Esophagus (tissue), 2 donors: ENCODE measurements at regions not wholly inside any gene's neighbourhood (a gene's known extent, or its start where the extent isn't known, plus 50 kb on each side); places are given as distances from the start of the nearest gene placed in this dataset.

Experiments used
- H3K27ac ChIP-seq, 2 donors: one replicate each; pipeline ENCODE4 v1.5.1; 2013; ENCODE audit warnings: low read depth in 2 of 2, mild to moderate bottlenecking in 2 of 2, inconsistent platforms in 1 of 2, low read length in 1 of 2, moderate library complexity in 1 of 2
- H3K27me3 ChIP-seq, 2 donors: one replicate each; pipeline ENCODE4 v1.6.1; 2013; ENCODE audit warnings: low read length in 2 of 2, control low read depth in 1 of 2, mild to moderate bottlenecking in 1 of 2; ENCODE audit not compliant: insufficient read depth in 2 of 2, control insufficient read depth in 1 of 2
- H3K36me3 ChIP-seq, 2 donors: one replicate each; pipeline ENCODE4 v1.6.1; 2013; ENCODE audit warnings: low read length in 1 of 2; ENCODE audit not compliant: control insufficient read depth in 2 of 2, insufficient read depth in 2 of 2
- H3K4me1 ChIP-seq, 2 donors: one replicate each; pipeline ENCODE4 v1.6.1; 2013; ENCODE audit warnings: low read length in 1 of 2; ENCODE audit not compliant: control insufficient read depth in 2 of 2, insufficient read depth in 2 of 2
- H3K4me3 ChIP-seq, 2 donors: one replicate each; pipeline ENCODE4 v1.5.1; 2013; ENCODE audit warnings: low read length in 2 of 2, mild to moderate bottlenecking in 2 of 2, low read depth in 1 of 2, moderate library complexity in 1 of 2
- H3K9me3 ChIP-seq, 2 donors: one replicate each; pipeline ENCODE4 v1.6.1; 2013; ENCODE audit warnings: mild to moderate bottlenecking in 2 of 2, low read depth in 1 of 2, low read length in 1 of 2, moderate library complexity in 1 of 2; ENCODE audit not compliant: control insufficient read depth in 2 of 2, insufficient read depth in 1 of 2
- WGBS, 2 donors: extraction: QIAGEN DNeasy Blood & Tissue Kit; methylation state at CpG; one replicate each; pipeline ENCODE4 v1.1.7; 2013; 5-methylcytosine and 5-hydroxymethylcytosine counted together
- donor health status: healthy with polysubstance abuse.
- donor health status: Bipolar disorder and iron deficiency.

GRCh38 chrX:109873983-109874382 lies 128.9 kb upstream of the TMEM164 start:
- no peaks in the 10 kb centered on the region for H3K36me3 ChIP-seq
- no peak overlapping the region for H3K4me3 ChIP-seq
- 47 to 66% methylated on average over 6 of the region's 6 CpGs for WGBS, 2 donors
- H3K4me1 ChIP-seq, result no peaks in the 10 kb centered on the region
- no peaks in the 10 kb centered on the region for H3K9me3 ChIP-seq
- no peak overlapping the region for H3K27ac ChIP-seq
- no peaks in the 10 kb centered on the region for H3K27me3 ChIP-seq

GRCh38 chrX:109874548-109874947 lies 128.4 kb upstream of the TMEM164 start:
- H3K9me3 ChIP-seq, result no peaks in the 10 kb centered on the region
- no peaks in the 10 kb centered on the region for H3K4me1 ChIP-seq
- no peaks in the 10 kb centered on the region for H3K27me3 ChIP-seq
- 37 to 59% methylated on average over 2 of the region's 2 CpGs for WGBS, 2 donors
- no peak overlapping the region for H3K4me3 ChIP-seq
- no peak overlapping the region for H3K27ac ChIP-seq
- no peaks in the 10 kb centered on the region for H3K36me3 ChIP-seq

- no peak overlapping the region for H3K4me3 ChIP-seq
- no peaks in the 10 kb centered on the region for H3K27me3 ChIP-seq
- no peaks in the 10 kb centered on the region for H3K9me3 ChIP-seq
- H3K27ac ChIP-seq, result no peak overlapping the region
- no peaks in the 10 kb centered on the region for H3K36me3 ChIP-seq
- no peaks in the 10 kb centered on the region for H3K4me1 ChIP-seq
- WGBS, 2 donors, result 95 to 98% methylated on average over 24 to 30 of the region's 30 CpGs
Measured at GRCh38 chrX:109875831-109876230, 127.1 kb upstream of the TMEM164 start.

GRCh38 chrX:109878236-109878635 lies 124.7 kb upstream of the TMEM164 start:
- Histone ChIP-seq H3K27ac (no peak overlapping the region), H3K36me3 (no peaks in the 10 kb centered on the region), H3K9me3 (no peaks in the 10 kb centered on the region), H3K4me1 (no peaks in the 10 kb centered on the region), H3K4me3 (no peak overlapping the region), H3K27me3 (no peaks in the 10 kb centered on the region)
- 41 to 74% methylated on average over 2 of the region's 2 CpGs for WGBS, 2 donors

GRCh38 chrX:109879991-109880390 lies 122.9 kb upstream of the TMEM164 start:
- Histone ChIP-seq H3K27me3 (no peaks in the 10 kb centered on the region), H3K27ac (no peak overlapping the region), H3K4me3 (no peak overlapping the region), H3K36me3 (no peaks in the 10 kb centered on the region), H3K4me1 (no peaks in the 10 kb centered on the region), H3K9me3 (no peaks in the 10 kb centered on the region)
- 58 to 73% methylated on average over 2 of the region's 2 CpGs for WGBS, 2 donors

GRCh38 chrX:109880629-109881028 lies 122.3 kb upstream of the TMEM164 start:
- 74 to 75% methylated on average over 2 of the region's 2 CpGs for WGBS, 2 donors

GRCh38 chrX:109886122-109886761 lies 116.7 kb upstream of the TMEM164 start:
- Histone ChIP-seq H3K27me3 (peaks cover 0 to 2% of the 10 kb centered on the region in 2 donors), H3K4me1 (no peaks in the 10 kb centered on the region), H3K27ac (no peak overlapping the region), H3K4me3 (no peak overlapping the region), H3K9me3 (no peaks in the 10 kb centered on the region), H3K36me3 (no peaks in the 10 kb centered on the region)
- 36 to 43% methylated on average over 4 of the region's 4 CpGs for WGBS, 2 donors

More at GRCh38 chrX:109880629-109881028, 122.3 kb upstream of the TMEM164 start:
- no peak overlapping the region for H3K27ac ChIP-seq
- no peaks in the 10 kb centered on the region for H3K9me3 ChIP-seq
- no peaks in the 10 kb centered on the region for H3K36me3 ChIP-seq
- H3K4me1 ChIP-seq, result no peaks in the 10 kb centered on the region
- H3K27me3 ChIP-seq, result no peaks in the 10 kb centered on the region
- H3K4me3 ChIP-seq, result no peak overlapping the region

- H3K27me3 ChIP-seq, result peaks cover 0 to 5% of the 10 kb centered on the region in 2 donors
- H3K27ac ChIP-seq, result no peak overlapping the region
- no peaks in the 10 kb centered on the region for H3K36me3 ChIP-seq
- 44 to 53% methylated on average over 4 of the region's 4 CpGs for WGBS, 2 donors
- no peaks in the 10 kb centered on the region for H3K9me3 ChIP-seq
- no peak overlapping the region for H3K4me3 ChIP-seq
- no peaks in the 10 kb centered on the region for H3K4me1 ChIP-seq
Measured at GRCh38 chrX:109889289-109890006, 113.5 kb upstream of the TMEM164 start.

- peaks cover 0 to 5% of the 10 kb centered on the region in 2 donors for H3K27me3 ChIP-seq
- no peaks in the 10 kb centered on the region for H3K36me3 ChIP-seq
- 70 to 78% methylated on average over 3 of the region's 3 CpGs for WGBS, 2 donors
- H3K27ac ChIP-seq, result no peak overlapping the region
- H3K9me3 ChIP-seq, result no peaks in the 10 kb centered on the region
- H3K4me3 ChIP-seq, result no peak overlapping the region
- H3K4me1 ChIP-seq, result no peaks in the 10 kb centered on the region
Measured at GRCh38 chrX:109890300-109890699, 112.6 kb upstream of the TMEM164 start.
